ENCODE measurements at regions not wholly inside any gene's neighbourhood (a gene's known extent, or its start where the extent isn't known, plus 50 kb on each side); places are given as distances from the start of the nearest gene placed in this dataset.

- FAIRE-seq = no peak
These were observed 608.4 kb downstream of the TSN start for GRCh38 chr2:122363885-122364284.

GRCh38 chr2:122366427-122366826 is 611.0 kb downstream of the TSN start:
- TF ChIP-seq CTCF (IDR thresholded peaks at IDR 0.05; ENCODE audit: insufficient read depth, low read length, severe bottlenecking) = no peak
- DNase-seq (ENCODE audit: low read depth) = peak; percentile 12
- Histone ChIP-seq H3K4me3 (ENCODE audit: low read depth, low read length) (no peak overlapping the region), H3K27me3 (ENCODE audit: control insufficient read depth, insufficient read depth, low read length) (no peaks in the 10 kb centered on the region), H3K36me3 (ENCODE audit: control insufficient read depth, insufficient read depth, low read length) (no peaks in the 10 kb centered on the region)
- no peak for FAIRE-seq

More at GRCh38 chr2:122363885-122364284, 608.4 kb downstream of the TSN start:
- Histone ChIP-seq H3K36me3 (ENCODE audit: control insufficient read depth, insufficient read depth, low read length) (no peaks in the 10 kb centered on the region), H3K27me3 (ENCODE audit: control insufficient read depth, insufficient read depth, low read length) (no peaks in the 10 kb centered on the region), H3K4me3 (ENCODE audit: low read depth, low read length) (no peak overlapping the region)
- no peak for DNase-seq (ENCODE audit: low read depth)
- no peak for TF ChIP-seq CTCF (IDR thresholded peaks at IDR 0.05; ENCODE audit: insufficient read depth, low read length, severe bottlenecking)

GRCh38 chr2:122366969-122367645 is 611.7 kb downstream of the TSN start:
- no peaks in the 10 kb centered on the region for H3K27me3 ChIP-seq (ENCODE audit: control insufficient read depth, insufficient read depth, low read length)

GRCh38 chr2:122367646-122368010 is 612.2 kb downstream of the TSN start:
- H3K4me3 ChIP-seq (ENCODE audit: low read depth, low read length) = no peak overlapping the region
- no peaks in the 10 kb centered on the region for H3K27me3 ChIP-seq (ENCODE audit: control insufficient read depth, insufficient read depth, low read length)
- no peak for TF ChIP-seq CTCF (IDR thresholded peaks at IDR 0.05; ENCODE audit: insufficient read depth, low read length, severe bottlenecking)
- FAIRE-seq (no peak), DNase-seq (ENCODE audit: low read depth) (no peak)
- no peaks in the 10 kb centered on the region for H3K36me3 ChIP-seq (ENCODE audit: control insufficient read depth, insufficient read depth, low read length)

More at GRCh38 chr2:122366969-122367645, 611.7 kb downstream of the TSN start:
- Histone ChIP-seq H3K4me3 (ENCODE audit: low read depth, low read length) (no peak overlapping the region), H3K36me3 (ENCODE audit: control insufficient read depth, insufficient read depth, low read length) (no peaks in the 10 kb centered on the region)
- no peak for TF ChIP-seq CTCF (IDR thresholded peaks at IDR 0.05; ENCODE audit: insufficient read depth, low read length, severe bottlenecking)
- FAIRE-seq (no peak), DNase-seq (ENCODE audit: low read depth) (no peak)

DNA sequence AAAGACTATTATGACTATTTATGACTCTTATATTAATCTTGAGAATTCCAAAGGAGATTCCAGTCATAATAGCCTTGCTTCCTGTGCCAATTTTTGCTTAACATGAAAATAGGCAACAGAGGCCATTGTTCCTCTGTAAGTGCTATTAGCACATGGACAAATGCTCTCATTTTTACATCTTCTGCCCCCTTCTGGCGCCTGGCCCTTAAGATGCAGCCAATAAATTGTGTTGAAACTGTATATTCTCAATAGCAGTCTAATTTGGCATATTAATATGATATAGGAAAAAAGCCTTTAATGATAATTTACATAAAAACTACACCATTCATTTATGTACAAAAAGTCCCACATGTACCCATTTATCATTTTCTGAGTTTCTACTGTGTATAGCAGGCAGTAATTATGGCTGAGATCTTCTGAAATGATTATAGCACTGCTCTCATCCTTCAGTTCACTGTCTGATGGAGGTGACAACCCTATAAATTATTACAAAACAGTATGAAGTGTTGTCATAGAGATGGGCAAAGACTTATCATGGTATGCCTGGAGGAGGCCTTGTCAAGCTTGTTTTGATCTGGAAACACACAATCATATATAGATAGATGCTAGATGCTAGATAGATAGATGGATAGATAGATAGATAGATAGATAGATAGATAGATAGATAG is 613.3 kb downstream of the TSN start:
- H3K36me3 ChIP-seq (ENCODE audit: control insufficient read depth, insufficient read depth, low read length) = no peaks in the 10 kb centered on the region
- TF ChIP-seq CTCF (IDR thresholded peaks at IDR 0.05; ENCODE audit: insufficient read depth, low read length, severe bottlenecking) = no peak
- no peak for DNase-seq (ENCODE audit: low read depth)
- no peak overlapping the region for H3K4me3 ChIP-seq (ENCODE audit: low read depth, low read length)
- H3K27me3 ChIP-seq (ENCODE audit: control insufficient read depth, insufficient read depth, low read length) = no peaks in the 10 kb centered on the region
- no peak for FAIRE-seq

Data from bronchial epithelial cell (primary cell).